ENCODE measurements at regions not wholly inside any gene's neighbourhood (a gene's known extent, or its start where the extent isn't known, plus 50 kb on each side); places are given as distances from the start of the nearest gene placed in this dataset.

- TF ChIP-seq ZBTB7A (IDR thresholded peaks at IDR 0.05; ENCODE audit: borderline replicate concordance, control insufficient read depth, low read depth, low read length) (no peak), TCF3 (CRISPR knock-in tag; IDR thresholded peaks at IDR 0.05) (no peak), CHD4 (IDR thresholded peaks at IDR 0.05; ENCODE audit: insufficient read depth, insufficient replicate concordance, low read depth, low read length, poor library complexity, severe bottlenecking) (no peak), GTF3C2 (IDR thresholded peaks at IDR 0.05; ENCODE audit: borderline replicate concordance, extremely low read depth, insufficient read length) (no peak), GTF2A2 (tag; IDR thresholded peaks at IDR 0.05) (no peak)
Observed at GRCh38 chr18:52277785-52278184, 62.2 kb upstream of the DCC start (continued).

GRCh38 chr18:52278191-52278590 lies 61.8 kb upstream of the DCC start:
- POLR2A ChIA-PET = no interaction called here
- in situ Hi-C loops (cut with MboI) = loop anchor here (25.0 kb wide), 1 partner anchor 1166 kb away; no protein-coding TSS in a partner anchor
- TF ChIP-seq PTRF (tag; IDR thresholded peaks at IDR 0.05) (no peak), USF2 (CRISPR knock-in tag; IDR thresholded peaks at IDR 0.05) (no peak), RBM14 (IDR thresholded peaks at IDR 0.05; ENCODE audit: borderline replicate concordance, insufficient read depth, low read depth, low read length) (no peak), ZNF699 (CRISPR knock-in tag; IDR thresholded peaks at IDR 0.05; ENCODE audit: insufficient replicate concordance) (no peak), ZNF431 (CRISPR knock-in tag; IDR thresholded peaks at IDR 0.05) (no peak), ELF4 (CRISPR knock-in tag; IDR thresholded peaks at IDR 0.05) (no peak), PHF8 (IDR thresholded peaks at IDR 0.05; ENCODE audit: borderline replicate concordance, low read length) (no peak), ATF4 (CRISPR knock-in tag; IDR thresholded peaks at IDR 0.05) (no peak), STAT5B (CRISPR knock-in tag; IDR thresholded peaks at IDR 0.05) (no peak), PKNOX1 (IDR thresholded peaks at IDR 0.05) (no peak), ZC3H11A (IDR thresholded peaks at IDR 0.05; ENCODE audit: low read depth, low read length) (no peak), ZNF311 (CRISPR knock-in tag; IDR thresholded peaks at IDR 0.05) (no peak)

More at GRCh38 chr18:52278191-52278590, 61.8 kb upstream of the DCC start:
- Histone ChIP-seq H3K27me3 (ENCODE audit: control insufficient read depth in 2 of 2, insufficient read depth in 2 of 2, low read length in 2 of 2) (no peaks in the 10 kb centered on the region), H3K36me3 (ENCODE audit: control insufficient read depth, insufficient read depth, low read length) (no peaks in the 10 kb centered on the region), H4K20me1 (replicated peaks; ENCODE audit: control insufficient read depth, insufficient read depth, low read length) (no peaks in the 10 kb centered on the region), H3K27ac (ENCODE audit: extremely low read depth, low read depth, low read length) (no peak overlapping the region), H2AFZ (ENCODE audit: low read depth, low read length) (no peak overlapping the region), H3K4me1 (replicated peaks in 1 of 2; ENCODE audit: control insufficient read depth in 2 of 2, insufficient read depth in 2 of 2, low read length in 2 of 2) (no peaks in the 10 kb centered on the region), H3K9me1 (ENCODE audit: control insufficient read depth, insufficient read depth, low read length) (no peaks in the 10 kb centered on the region), H3K4me3 (no peak overlapping the region), H3K9me3 (replicated peaks; ENCODE audit: control insufficient read depth, insufficient read depth, low read depth, low read length) (no peaks in the 10 kb centered on the region), H3K9ac (ENCODE audit: insufficient read depth in 1 of 2, low read depth in 2 of 2, low read length in 2 of 2) (no peak overlapping the region), H3K79me2 (ENCODE audit: control insufficient read depth, insufficient read depth, low read length) (no peaks in the 10 kb centered on the region), H3K4me2 (ENCODE audit: insufficient read depth, low read length) (no peak overlapping the region)
- no peak for FAIRE-seq
- intact Hi-C loops (cut with micrococcal nuclease) = no loop called here
- no TSS peak for BruUV-seq (replicated peaks)
- ATAC-seq = no peak
- CTCF ChIA-PET (ENCODE audit: low intra/inter-chr PET ratio) = no interaction called here
- 0% methylated on average over 2 of the region's 2 CpGs for WGBS (ENCODE audit: insufficient coverage, low coverage, missing lambda C conversion rate)
- DNase-seq (ENCODE audit: extremely low read depth in 1 of 4, low spot score in 3 of 4) = no peak

Measured in K562 (cell line).